Daoy (cell line): ENCODE measurements at regions not wholly inside any gene's neighbourhood (a gene's known extent, or its start where the extent isn't known, plus 50 kb on each side); places are given as distances from the start of the nearest gene placed in this dataset.

Experiments used
- DNase-seq: peaks from one replicate; pipeline ENCODE4 v3.0.0-alpha.2; 2015; ENCODE audit warnings: low read depth

DNA sequence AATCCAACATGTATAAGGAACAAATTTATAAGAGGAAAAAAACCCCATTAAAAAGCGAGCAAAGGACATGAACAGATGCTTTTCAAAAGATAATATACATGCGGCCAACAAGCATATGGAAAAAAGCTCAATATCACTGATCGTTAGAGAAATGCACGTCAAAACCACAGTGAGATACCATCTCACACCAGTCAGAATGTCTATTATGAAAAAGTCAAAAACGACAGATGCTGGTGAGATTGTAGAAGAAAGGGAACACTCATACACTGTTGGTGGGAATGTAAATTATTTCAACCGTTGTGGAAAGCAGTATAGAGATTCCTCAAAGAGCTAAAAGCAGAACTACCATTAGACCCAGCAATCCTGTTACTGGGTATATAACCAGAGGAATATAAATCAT is 465.4 kb downstream of the TMA16 start:
- DNase-seq: no peak

DNA sequence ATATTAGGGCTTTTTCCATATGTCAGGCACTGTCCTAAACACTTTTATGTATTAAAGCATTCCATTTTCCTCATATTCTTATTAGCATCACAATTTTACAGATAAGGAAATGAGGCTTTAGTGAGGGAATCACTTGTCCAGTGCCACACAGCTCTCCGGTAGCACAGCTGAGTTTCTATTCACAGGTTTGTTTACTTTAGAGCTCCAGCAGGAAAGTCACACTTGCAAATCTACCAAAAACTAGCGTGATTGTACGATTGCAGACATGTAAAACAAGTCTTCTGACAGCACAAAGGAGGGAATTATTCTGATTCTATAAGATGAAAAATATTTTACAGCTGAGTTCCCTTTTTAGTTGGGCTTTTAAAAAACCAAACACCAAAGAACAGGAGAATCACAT is 472.1 kb downstream of the TMA16 start:
- no peak for DNase-seq

GRCh38 chr4:163967263-163967662 is 472.8 kb downstream of the TMA16 start:
- no peak for DNase-seq

- no peak for DNase-seq
Measured at GRCh38 chr4:163967710-163968109, 473.2 kb downstream of the TMA16 start.

DNA sequence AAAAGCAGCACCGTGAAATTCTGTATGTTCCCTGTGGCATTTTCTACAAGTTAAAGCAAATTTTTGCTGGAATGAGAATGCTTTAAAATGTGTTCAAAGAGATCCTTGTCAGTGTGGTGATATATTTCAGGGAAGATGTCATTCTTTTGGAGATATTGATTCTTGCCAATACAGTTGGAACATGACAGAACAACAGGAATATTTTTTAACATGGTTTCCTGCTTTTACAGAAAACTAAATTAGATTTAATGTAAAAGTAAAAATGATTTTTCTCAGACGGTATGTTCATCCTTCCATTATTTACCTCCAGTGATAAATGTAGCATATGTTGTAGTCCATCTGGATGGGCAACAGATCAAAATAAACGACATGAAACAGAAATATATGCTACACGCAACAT is 474.8 kb downstream of the TMA16 start:
- DNase-seq: no peak

GRCh38 chr4:163976588-163976987 is 482.1 kb downstream of the TMA16 start:
- DNase-seq: no peak

- DNase-seq: no peak
Measured at GRCh38 chr4:163988391-163988790, 493.9 kb downstream of the TMA16 start.

DNA sequence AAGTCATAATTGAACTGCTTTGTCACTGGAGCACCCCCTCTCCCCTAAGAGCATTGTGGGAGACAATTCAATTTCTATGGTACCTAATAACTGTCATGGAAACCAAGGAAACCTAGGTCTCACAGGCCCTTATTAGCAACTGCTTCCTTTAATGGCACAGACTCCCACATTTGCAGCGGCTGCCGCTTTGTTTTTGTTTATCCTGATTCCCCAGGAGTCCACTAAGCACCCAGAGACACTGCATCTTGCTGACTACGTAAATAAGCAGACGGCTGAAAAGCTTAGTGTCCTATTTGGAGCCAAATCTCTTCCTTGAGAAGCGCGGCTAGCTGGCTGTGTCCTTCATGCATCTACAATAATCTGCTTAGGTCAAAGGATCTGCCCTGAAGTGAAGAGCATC is 494.4 kb downstream of the TMA16 start:
- DNase-seq: no peak

DNA sequence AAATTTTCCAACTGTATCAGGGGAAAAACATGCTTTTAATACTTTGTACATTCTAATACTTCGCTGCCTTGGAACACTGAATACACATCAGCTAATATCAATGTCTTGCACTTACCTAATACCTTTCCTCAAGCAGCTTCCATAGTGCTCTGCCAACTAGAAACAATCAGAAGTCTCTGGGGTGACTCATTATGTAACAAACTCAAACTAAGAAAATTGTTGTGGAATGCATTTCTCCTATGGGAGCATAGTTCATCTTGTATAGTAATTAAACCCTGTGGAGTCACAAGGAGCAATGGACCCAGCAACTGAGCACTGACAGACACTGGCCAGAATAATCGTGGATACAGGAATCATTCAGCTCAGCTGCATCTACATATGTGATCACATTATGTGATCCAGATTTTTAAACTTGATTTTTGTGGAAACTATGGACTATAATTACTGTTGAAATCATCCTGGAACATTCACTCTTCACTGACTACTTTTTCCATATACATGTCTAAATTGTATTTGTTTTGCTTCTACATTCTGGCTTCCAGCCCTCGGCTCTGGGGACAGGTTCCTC is 496.9 kb downstream of the TMA16 start:
- DNase-seq: no peak

DNA sequence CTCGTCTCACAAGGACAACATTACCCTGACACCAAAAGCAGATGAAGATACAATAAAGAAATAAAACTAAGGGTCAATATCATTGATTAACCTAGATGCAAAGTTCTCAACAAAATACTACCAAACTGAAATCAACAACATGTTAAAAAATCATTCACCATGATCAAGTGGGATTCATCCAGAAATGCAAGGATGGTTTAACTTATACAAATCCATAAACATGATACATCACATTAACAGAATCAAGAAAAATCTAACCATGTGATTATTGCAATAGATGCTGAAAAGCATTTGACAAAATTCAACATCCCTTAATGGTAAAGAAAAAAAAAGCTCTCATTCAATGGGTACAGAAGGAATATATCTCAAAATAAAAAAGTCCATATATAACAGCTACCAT is 514.9 kb downstream of the TMA16 start:
- DNase-seq: no peak

DNA sequence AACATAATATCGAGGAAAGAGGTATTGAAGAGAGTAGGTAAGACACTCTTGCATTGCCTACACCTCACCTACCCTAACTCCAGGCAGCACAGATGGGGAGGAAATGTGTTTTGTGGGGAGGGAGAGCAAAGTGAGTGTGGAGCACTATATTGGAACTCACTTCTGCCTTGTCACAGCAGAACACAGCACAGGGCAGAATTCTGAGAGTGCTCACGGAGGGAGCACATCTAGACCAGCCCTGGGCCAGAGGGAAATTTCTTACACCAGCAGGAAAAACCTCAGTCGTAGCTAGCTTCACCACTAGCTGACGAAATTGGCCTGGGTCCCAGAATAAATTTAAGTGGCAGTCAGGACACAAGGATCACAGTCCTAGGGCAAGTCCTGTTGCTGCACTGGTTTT is 517.3 kb downstream of the TMA16 start:
- peak; percentile 5 for DNase-seq

DNA sequence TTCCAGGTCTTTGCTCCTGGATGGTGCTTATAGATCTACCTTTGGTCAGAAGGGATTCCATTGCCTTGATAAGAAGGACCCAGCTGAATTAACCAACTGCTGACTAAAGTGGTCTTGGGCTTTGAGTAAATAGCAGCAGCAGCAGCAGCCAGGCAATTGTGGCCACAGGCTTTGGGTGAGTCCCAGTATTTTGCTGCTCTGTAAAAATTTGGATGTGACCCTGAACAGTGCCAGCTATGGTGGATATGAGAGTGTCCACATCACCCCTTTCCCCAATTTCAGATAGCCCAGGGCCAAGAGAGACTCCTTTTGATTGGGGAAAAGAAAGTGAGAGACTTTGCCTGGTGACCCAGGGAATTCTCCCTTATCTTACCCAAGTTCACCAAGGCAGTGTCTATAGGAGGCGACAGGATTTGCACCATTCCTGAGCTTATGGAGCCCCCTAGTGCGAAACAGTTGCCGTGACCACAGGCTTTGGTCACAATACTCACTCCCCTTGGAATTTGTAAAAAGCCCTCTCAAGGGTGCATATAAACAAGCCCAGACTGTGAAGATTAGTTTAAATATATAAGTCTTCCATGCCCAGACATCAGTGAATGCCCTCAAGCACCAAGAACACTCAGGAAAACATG is 518.0 kb downstream of the TMA16 start:
- peak; percentile 18 for DNase-seq

DNA sequence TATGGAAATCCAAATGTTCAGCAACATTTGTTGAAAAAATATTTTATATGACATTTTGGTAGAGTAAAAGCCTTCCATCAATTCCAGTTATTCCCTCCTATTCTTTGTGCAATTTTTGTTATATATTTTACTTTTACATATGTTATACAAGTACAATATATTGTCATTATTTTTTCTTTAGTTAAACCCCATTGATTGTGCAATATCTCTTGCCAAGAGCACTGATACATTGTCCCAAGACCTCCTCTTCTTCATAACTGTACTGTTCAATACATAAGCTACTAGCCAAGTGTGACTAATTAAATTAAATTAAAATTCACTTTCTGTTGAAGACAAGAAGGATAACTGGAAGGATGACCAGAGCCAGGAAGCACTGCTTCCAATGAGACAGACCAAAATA is 527.5 kb downstream of the TMA16 start:
- no peak for DNase-seq

- DNase-seq: no peak
Measured at GRCh38 chr4:164023214-164023613, 528.7 kb downstream of the TMA16 start.

DNA sequence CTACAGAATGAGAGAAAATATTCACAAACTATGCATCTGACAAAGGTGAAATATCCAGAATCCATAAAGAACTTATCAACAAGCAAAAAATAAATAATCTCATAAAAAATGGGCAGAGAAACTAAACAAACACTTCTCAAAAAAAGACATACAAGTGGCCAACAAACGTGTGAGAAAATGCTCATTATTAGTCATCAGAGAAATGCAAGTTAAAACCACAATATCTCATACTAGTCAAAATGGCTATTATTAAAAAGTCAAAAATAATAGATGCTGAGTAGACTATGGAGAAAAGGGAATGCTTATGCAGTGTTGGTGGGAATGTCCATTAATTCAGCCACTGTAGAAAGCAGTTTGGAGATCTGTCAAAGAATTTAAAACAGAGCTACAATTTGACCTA is 533.3 kb downstream of the TMA16 start:
- DNase-seq: no peak

DNA sequence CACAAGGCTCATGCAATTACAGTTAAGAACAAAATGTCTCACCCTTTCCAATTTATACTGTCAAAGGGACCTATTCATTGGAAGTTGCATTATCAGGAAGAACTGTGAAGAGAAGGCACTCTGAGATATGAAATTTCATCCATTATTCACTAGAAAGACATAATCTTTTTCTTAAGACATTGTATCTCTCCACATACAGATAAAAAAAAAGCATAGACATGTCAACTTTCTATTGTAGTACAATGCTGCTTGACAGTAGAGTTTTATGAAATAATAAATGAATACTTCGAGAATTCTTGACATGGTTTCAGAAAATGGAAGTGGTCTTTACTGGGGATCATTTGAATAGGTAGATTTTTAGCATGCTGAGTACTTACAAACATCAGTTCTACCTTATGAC is 545.0 kb downstream of the TMA16 start:
- DNase-seq: no peak

- peak; percentile 4 for DNase-seq
Measured at GRCh38 chr4:164056426-164057142, 562.1 kb downstream of the TMA16 start.

DNA sequence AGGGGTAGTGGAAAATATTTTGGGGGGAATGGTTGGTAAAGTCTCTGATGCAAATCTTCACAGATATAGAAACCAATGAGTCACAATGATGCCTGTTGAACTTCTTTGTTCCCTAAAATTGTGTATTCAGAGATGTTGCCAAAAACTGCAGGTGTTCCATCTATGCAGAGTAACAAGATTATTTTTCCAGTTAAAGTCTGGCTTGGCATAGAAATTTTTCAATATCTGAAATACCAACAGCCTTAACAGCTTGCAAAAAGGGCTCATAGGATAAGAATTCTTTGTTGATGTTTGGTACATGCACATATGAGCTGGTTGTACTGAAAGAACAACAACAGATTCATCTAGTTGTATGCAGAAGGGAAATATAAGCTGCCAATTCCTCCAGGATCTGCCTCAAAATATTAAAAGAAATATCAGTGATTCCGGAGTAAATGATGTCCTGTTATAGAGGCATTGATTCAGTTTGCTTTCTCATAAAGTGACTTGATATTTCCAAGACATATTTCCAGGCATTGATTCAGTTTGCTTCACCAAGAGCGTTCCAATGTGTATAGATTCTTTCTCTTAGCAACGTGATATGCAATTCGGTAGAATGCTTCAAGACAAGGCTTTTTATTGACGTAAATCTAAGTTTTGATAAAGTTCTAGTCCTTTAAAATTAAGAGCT is 564.4 kb downstream of the TMA16 start:
- no peak for DNase-seq

DNA sequence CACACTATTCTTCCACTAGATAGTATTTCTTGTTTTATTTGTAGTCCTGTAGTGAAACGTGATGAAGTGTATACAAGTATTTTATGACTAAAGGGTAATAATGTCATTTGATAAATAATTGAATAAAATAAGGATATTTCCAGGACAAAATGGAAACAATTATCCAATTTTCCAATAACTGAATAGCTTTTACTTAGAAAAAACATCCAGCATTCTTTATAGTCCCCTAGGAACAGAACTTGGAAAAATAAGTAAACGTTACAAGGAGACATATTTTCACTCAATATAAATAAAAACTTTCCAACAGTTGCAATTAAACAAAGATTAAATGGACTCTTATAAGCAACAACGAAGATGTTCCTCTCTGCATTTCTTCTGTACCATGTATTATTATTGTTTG is 566.0 kb downstream of the TMA16 start:
- no peak for DNase-seq

DNA sequence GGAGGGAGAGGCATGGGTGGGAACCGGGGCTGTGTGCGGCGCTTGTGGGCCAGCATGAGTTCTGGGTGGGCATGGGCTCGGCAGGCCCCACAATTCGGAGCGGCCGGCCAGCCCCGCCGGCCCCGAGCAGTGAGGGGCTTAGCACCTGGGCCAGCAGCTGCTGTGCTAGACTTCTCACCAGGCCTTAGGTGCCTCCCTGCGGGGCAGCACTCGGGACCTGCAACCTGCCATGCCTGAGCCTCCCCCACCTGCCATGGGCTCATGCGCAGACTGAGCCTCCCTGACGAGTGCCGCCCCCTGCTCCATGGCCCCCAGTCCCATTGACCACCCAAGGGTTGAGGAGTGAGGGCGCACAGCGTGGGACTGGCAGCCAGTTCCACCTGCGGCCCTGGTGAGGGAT is 573.9 kb downstream of the TMA16 start:
- DNase-seq: no peak

- no peak for DNase-seq
Measured at GRCh38 chr4:164070625-164071024, 576.1 kb downstream of the TMA16 start.

- no peak for DNase-seq
Measured at GRCh38 chr4:164081371-164081770, 586.9 kb downstream of the TMA16 start.

DNA sequence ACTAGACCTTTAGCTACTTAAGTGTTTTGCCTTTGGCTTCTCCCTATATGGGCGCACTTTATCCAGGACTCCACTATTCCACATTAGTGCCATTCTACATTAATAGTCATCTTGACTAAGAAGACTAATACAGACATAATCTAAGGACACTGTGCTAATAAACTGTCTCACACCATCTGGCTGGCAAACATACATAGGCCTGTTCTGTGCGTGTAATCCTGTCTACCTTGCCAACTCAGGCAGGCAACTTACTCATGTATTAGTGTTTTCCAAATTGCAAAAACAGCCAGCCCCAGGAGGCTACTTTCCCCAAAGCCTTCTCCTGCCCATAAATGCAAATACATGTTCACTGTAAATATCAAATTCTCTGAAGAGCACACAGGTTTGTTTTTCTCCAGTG is 587.3 kb downstream of the TMA16 start:
- DNase-seq: no peak
